NT2/D1 (cell line): ENCODE measurements at regions not wholly inside any gene's neighbourhood (a gene's known extent, or its start where the extent isn't known, plus 50 kb on each side); places are given as distances from the start of the nearest gene placed in this dataset.

ENCODE experiments used
- SUZ12 ChIP-seq: IDR thresholded peaks from 2 replicates; pipeline ENCODE4 v1.6.1; 2011; ENCODE audit not compliant: insufficient read length, insufficient read depth; ENCODE audit errors: extremely low read depth
- YY1 ChIP-seq: IDR thresholded peaks from 2 replicates; pipeline ENCODE4 v1.6.1; 2011; ENCODE audit not compliant: insufficient read length, insufficient read depth

- TF ChIP-seq YY1: no peak
- no peak for TF ChIP-seq SUZ12
These were observed 705.7 kb upstream of the SLITRK1 start for GRCh38 chr13:84588023-84588422.
